Mammary epithelial cell (primary cell): ENCODE measurements at regions not wholly inside any gene's neighbourhood (a gene's known extent, or its start where the extent isn't known, plus 50 kb on each side); places are given as distances from the start of the nearest gene placed in this dataset.

Experiments used
- CTCF ChIP-seq, 2 donors: IDR thresholded peaks in 1 of 2; conservative IDR thresholded peaks in 1 of 2; 2 replicates each; pipeline ENCODE4 v1.5.1; 2011 to 2012; ENCODE audit warnings: inconsistent platforms in 2 of 2, low read length in 2 of 2, mild to moderate bottlenecking in 2 of 2, control low read depth in 1 of 2, low read depth in 1 of 2; ENCODE audit not compliant: insufficient read depth in 1 of 2; ENCODE audit errors: extremely low read depth in 1 of 2
- EZH2 ChIP-seq: IDR thresholded peaks from 2 replicates; pipeline ENCODE4 v1.6.1; 2012; ENCODE audit warnings: low read length, inconsistent platforms, borderline replicate concordance

GRCh38 chr7:69465262-69465661 lies 133.0 kb upstream of the AUTS2 start:
- TF ChIP-seq CTCF (conservative IDR thresholded peaks at IDR 0.05 in 1 of 2, IDR thresholded peaks at IDR 0.05 in 1 of 2; ENCODE audit: extremely low read depth in 1 of 2, insufficient read depth in 1 of 2, low read depth in 1 of 2, low read length in 2 of 2): no peak
- no peak for TF ChIP-seq EZH2
